ENCODE measurements at regions not wholly inside any gene's neighbourhood (a gene's known extent, or its start where the extent isn't known, plus 50 kb on each side); places are given as distances from the start of the nearest gene placed in this dataset.

DNA sequence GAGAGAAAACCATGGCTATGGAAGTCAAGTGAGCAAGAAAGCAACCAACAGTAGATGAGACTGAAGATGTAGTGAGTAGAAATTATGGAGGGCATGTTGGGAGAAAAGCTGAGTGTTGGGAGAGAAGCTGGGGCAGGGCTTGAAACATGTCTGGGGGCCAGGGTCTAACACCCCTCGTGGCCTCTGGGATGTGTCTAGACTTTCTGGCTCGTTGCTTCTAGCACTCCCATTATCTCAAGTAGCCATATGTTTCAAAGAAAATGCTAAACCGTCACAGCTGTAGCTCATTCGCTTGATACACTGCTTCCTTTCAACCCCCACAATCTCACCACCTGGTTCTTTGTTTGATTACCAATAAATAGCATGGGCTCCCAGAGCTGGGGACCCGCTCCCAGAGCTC is 83.8 kb upstream of the BCHE start:
- TF ChIP-seq, protein P1, sequence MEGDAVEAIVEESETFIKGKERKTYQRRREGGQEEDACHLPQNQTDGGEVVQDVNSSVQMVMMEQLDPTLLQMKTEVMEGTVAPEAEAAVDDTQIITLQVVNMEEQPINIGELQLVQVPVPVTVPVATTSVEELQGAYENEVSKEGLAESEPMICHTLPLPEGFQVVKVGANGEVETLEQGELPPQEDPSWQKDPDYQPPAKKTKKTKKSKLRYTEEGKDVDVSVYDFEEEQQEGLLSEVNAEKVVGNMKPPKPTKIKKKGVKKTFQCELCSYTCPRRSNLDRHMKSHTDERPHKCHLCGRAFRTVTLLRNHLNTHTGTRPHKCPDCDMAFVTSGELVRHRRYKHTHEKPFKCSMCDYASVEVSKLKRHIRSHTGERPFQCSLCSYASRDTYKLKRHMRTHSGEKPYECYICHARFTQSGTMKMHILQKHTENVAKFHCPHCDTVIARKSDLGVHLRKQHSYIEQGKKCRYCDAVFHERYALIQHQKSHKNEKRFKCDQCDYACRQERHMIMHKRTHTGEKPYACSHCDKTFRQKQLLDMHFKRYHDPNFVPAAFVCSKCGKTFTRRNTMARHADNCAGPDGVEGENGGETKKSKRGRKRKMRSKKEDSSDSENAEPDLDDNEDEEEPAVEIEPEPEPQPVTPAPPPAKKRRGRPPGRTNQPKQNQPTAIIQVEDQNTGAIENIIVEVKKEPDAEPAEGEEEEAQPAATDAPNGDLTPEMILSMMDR (IDR thresholded peaks at IDR 0.05): no peak
- no peak for TF ChIP-seq TCF7L2 (IDR thresholded peaks at IDR 0.05; ENCODE audit: low read depth, low read length)
- no peak for TF ChIP-seq POLR2AphosphoS5 (IDR thresholded peaks at IDR 0.05; ENCODE audit: low read depth, low read length)
